GM19023 (cell line): ENCODE measurements at regions not wholly inside any gene's neighbourhood (a gene's known extent, or its start where the extent isn't known, plus 50 kb on each side); places are given as distances from the start of the nearest gene placed in this dataset.

Source experiments
- ATAC-seq: cut with Tn5 transposase; IDR thresholded peaks from one replicate; pipeline ENCODE4 v1.9.1; 2021; ENCODE audit warnings: mild to moderate bottlenecking, moderate library complexity; ENCODE audit not compliant: unreplicated experiment

GRCh38 chr21:24826822-24827221, 780.5 kb downstream of the MRPL39 start:
- no peak for ATAC-seq

- ATAC-seq, result no peak
Observed at GRCh38 chr21:24825348-24825747, 781.9 kb downstream of the MRPL39 start.

- no peak for ATAC-seq
Observed at GRCh38 chr21:24824209-24824608, 783.1 kb downstream of the MRPL39 start.

GRCh38 chr21:24823247-24823646, 784.0 kb downstream of the MRPL39 start:
- no peak for ATAC-seq

- ATAC-seq, result no peak
Observed at GRCh38 chr21:24785033-24785432, 822.2 kb downstream of the MRPL39 start.

- ATAC-seq, result no peak
Observed at GRCh38 chr21:24781146-24781545, 826.1 kb downstream of the MRPL39 start.

GRCh38 chr21:24759348-24760075, 847.8 kb downstream of the MRPL39 start:
- ATAC-seq, result no peak

- no peak for ATAC-seq
Observed at GRCh38 chr21:24738063-24738462, 869.2 kb downstream of the MRPL39 start.

- no peak for ATAC-seq
Observed at GRCh38 chr21:24737296-24737850, 869.9 kb downstream of the MRPL39 start.

- no peak for ATAC-seq
Observed at GRCh38 chr21:24730661-24731060, 876.6 kb downstream of the MRPL39 start.

- ATAC-seq, result no peak
Observed at GRCh38 chr21:24729568-24729967, 877.7 kb downstream of the MRPL39 start.

- ATAC-seq, result no peak
Observed at GRCh38 chr21:24727803-24728440, 879.4 kb downstream of the MRPL39 start.

GRCh38 chr21:24716281-24716918, 890.9 kb downstream of the MRPL39 start:
- no peak for ATAC-seq

- ATAC-seq, result no peak
Observed at GRCh38 chr21:24714646-24715200, 892.6 kb downstream of the MRPL39 start.

GRCh38 chr21:24705201-24705600, 902.1 kb downstream of the MRPL39 start:
- ATAC-seq, result no peak

GRCh38 chr21:24693779-24694178, 913.5 kb downstream of the MRPL39 start:
- ATAC-seq, result no peak

GRCh38 chr21:24681456-24681855, 925.8 kb downstream of the MRPL39 start:
- ATAC-seq, result no peak

GRCh38 chr21:24671901-24672300, 935.4 kb downstream of the MRPL39 start:
- no peak for ATAC-seq

GRCh38 chr21:24658926-24659325, 948.4 kb downstream of the MRPL39 start:
- ATAC-seq, result no peak

- ATAC-seq, result no peak
Observed at GRCh38 chr21:24658026-24658425, 949.3 kb downstream of the MRPL39 start.

GRCh38 chr21:24649691-24650090, 957.6 kb downstream of the MRPL39 start:
- no peak for ATAC-seq
